HCT116 (cell line): ENCODE measurements at regions not wholly inside any gene's neighbourhood (a gene's known extent, or its start where the extent isn't known, plus 50 kb on each side); places are given as distances from the start of the nearest gene placed in this dataset.

Experiments used
- CTCF ChIP-seq, 3 experiments: fragments of 200-600 bp in 1 of 3; sonication (generic) in 1 of 3; IDR thresholded peaks in 2 of 3; conservative IDR thresholded peaks in 1 of 3; 2 replicates each; pipeline ENCODE4 v1.5.1; 2012 to 2017; ENCODE audit warnings: low read depth in 2 of 3, low read length in 2 of 3, antibody characterized with exemption in 1 of 3, borderline replicate concordance in 1 of 3, control low read depth in 1 of 3, mild to moderate bottlenecking in 1 of 3, mixed read lengths in 1 of 3, mixed run types in 1 of 3, moderate library complexity in 1 of 3; ENCODE audit not compliant: insufficient read depth in 1 of 3
- FOSL1 ChIP-seq: IDR thresholded peaks from 2 replicates; pipeline ENCODE4 v1.6.1; 2012; ENCODE audit warnings: low read depth
- RAD21 ChIP-seq: IDR thresholded peaks from 2 replicates; pipeline ENCODE4 v1.6.1; 2012; ENCODE audit warnings: low read depth, mild to moderate bottlenecking

- no peak for TF ChIP-seq RAD21
- TF ChIP-seq FOSL1: no peak
- TF ChIP-seq CTCF (IDR thresholded peaks at IDR 0.05 in 2 of 3, conservative IDR thresholded peaks at IDR 0.05 in 1 of 3; ENCODE audit: borderline replicate concordance in 1 of 3, insufficient read depth in 1 of 3, low read depth in 2 of 3, low read length in 2 of 3): no peak
Measured at GRCh38 chr21:14751011-14751410, 204.9 kb upstream of the SAMSN1 start.
